GM18870 (cell line): ENCODE measurements at regions not wholly inside any gene's neighbourhood (a gene's known extent, or its start where the extent isn't known, plus 50 kb on each side); places are given as distances from the start of the nearest gene placed in this dataset.
A peak's percentile ranks its signal among the peaks of the same experiment; 100 is the strongest.

Experiments used
- ATAC-seq: cut with Tn5 transposase; IDR thresholded peaks from one replicate; pipeline ENCODE4 v1.9.1; 2021; ENCODE audit warnings: moderate library complexity; ENCODE audit not compliant: unreplicated experiment

GRCh38 chr9:129476821-129477611, 143.9 kb downstream of the C9orf50 start:
- ATAC-seq = no peak

- no peak for ATAC-seq
These were observed 146.0 kb downstream of the C9orf50 start for GRCh38 chr9:129474740-129475404.

- no peak for ATAC-seq
These were observed 147.2 kb downstream of the C9orf50 start for GRCh38 chr9:129473523-129474244.

GRCh38 chr9:129472651-129473102, 148.2 kb downstream of the C9orf50 start:
- ATAC-seq = no peak

- ATAC-seq = no peak
These were observed 149.5 kb downstream of the C9orf50 start for GRCh38 chr9:129471201-129472019.

GRCh38 chr9:129469988-129470316, 150.9 kb downstream of the C9orf50 start:
- no peak for ATAC-seq

- ATAC-seq = no peak
These were observed 151.5 kb downstream of the C9orf50 start for GRCh38 chr9:129469188-129469987.

GRCh38 chr9:129467739-129468666, 152.9 kb downstream of the C9orf50 start:
- ATAC-seq = no peak

GRCh38 chr9:129467004-129467588, 153.8 kb downstream of the C9orf50 start:
- ATAC-seq = no peak

GRCh38 chr9:129465834-129466535, 154.9 kb downstream of the C9orf50 start:
- ATAC-seq = no peak

- no peak for ATAC-seq
These were observed 155.7 kb downstream of the C9orf50 start for GRCh38 chr9:129464972-129465833.

- ATAC-seq = no peak
These were observed 156.9 kb downstream of the C9orf50 start for GRCh38 chr9:129463994-129464393.

- ATAC-seq = no peak
These were observed 157.4 kb downstream of the C9orf50 start for GRCh38 chr9:129463477-129463876.

- no peak for ATAC-seq
These were observed 158.5 kb downstream of the C9orf50 start for GRCh38 chr9:129462360-129462759.

GRCh38 chr9:129460323-129461261, 160.3 kb downstream of the C9orf50 start:
- peak; percentile 54 for ATAC-seq
